ENCODE measurements at regions not wholly inside any gene's neighbourhood (a gene's known extent, or its start where the extent isn't known, plus 50 kb on each side); places are given as distances from the start of the nearest gene placed in this dataset.

GRCh38 chr4:126731062-126731461, 901.7 kb upstream of the INTU start (continued):
- TF ChIP-seq AFF4 (CRISPR knock-in tag; IDR thresholded peaks at IDR 0.05) (no peak), ZSCAN5A (CRISPR knock-in tag; IDR thresholded peaks at IDR 0.05; ENCODE audit: borderline replicate concordance) (no peak), ZNF280B (CRISPR knock-in tag; IDR thresholded peaks at IDR 0.05; ENCODE audit: borderline replicate concordance) (no peak), CBX5 (CRISPR knock-in tag; IDR thresholded peaks at IDR 0.05; ENCODE audit: borderline replicate concordance) (no peak), YEATS4 (CRISPR knock-in tag; IDR thresholded peaks at IDR 0.05; ENCODE audit: borderline replicate concordance) (no peak)

- H3K9me3 ChIP-seq (ENCODE audit: low read length) = no peaks in the 10 kb centered on the region
- in situ Hi-C loops (cut with HindIII; ENCODE audit: extremely low pct_ligation_motif_present, low pct_unique_long_range_greater_than_20kb) = no loop called here
- H4K20me1 ChIP-seq (ENCODE audit: insufficient read depth, low read length) = no peaks in the 10 kb centered on the region
- CTCF ChIA-PET (ENCODE audit: low intra/inter-chr PET ratio, low total read pairs) = no interaction called here
- no peak overlapping the region for H3K27ac ChIP-seq (ENCODE audit: extremely low read length, insufficient read depth, low read length)
- H3K4me1 ChIP-seq (ENCODE audit: insufficient read depth, low read length) = no peaks in the 10 kb centered on the region
- no peaks in the 10 kb centered on the region for H3K27me3 ChIP-seq (ENCODE audit: control insufficient read depth in 1 of 2, insufficient read depth in 2 of 2, low read length in 2 of 2)
- no peak for ATAC-seq
- no peak overlapping the region for H2AFZ ChIP-seq (ENCODE audit: low read length)
- intact Hi-C loops (cut with micrococcal nuclease; ENCODE audit: unreplicated experiment) = no loop called here
- no peak overlapping the region for H3K4me2 ChIP-seq (ENCODE audit: low read depth, low read length)
- H3K79me2 ChIP-seq (ENCODE audit: insufficient read depth, low read length) = no peaks in the 10 kb centered on the region
- H3K9ac ChIP-seq (ENCODE audit: insufficient read depth, low read depth, low read length) = no peak overlapping the region
- DNase-seq (ENCODE audit: low spot score) = no peak
- BruUV-seq (replicated peaks) = no TSS peak
- FAIRE-seq = no peak
- 0% methylated on average over 3 of the region's 3 CpGs for WGBS (ENCODE audit: low lambda C conversion rate)
- no peak overlapping the region for H3K4me3 ChIP-seq (replicated peaks in 1 of 3; ENCODE audit: insufficient read depth in 1 of 3, low read depth in 2 of 3, low read length in 3 of 3)
- POLR2A ChIA-PET = no interaction called here
- no peaks in the 10 kb centered on the region for H3K36me3 ChIP-seq (replicated peaks in 1 of 2; ENCODE audit: control insufficient read depth in 1 of 2, insufficient read depth in 2 of 2, low read length in 2 of 2)
- TF ChIP-seq BRCA1 (CRISPR knock-in tag; IDR thresholded peaks at IDR 0.05) (no peak), POLR2AphosphoS2 (IDR thresholded peaks at IDR 0.05; ENCODE audit: low read depth, low read length) (no peak), ZNF282 (IDR thresholded peaks at IDR 0.05; ENCODE audit: partially characterized antibody) (no peak), ZNF354B (CRISPR knock-in tag; IDR thresholded peaks at IDR 0.05) (no peak), WIZ (CRISPR knock-in tag; IDR thresholded peaks at IDR 0.05) (no peak), ZNF577 (CRISPR knock-in tag; IDR thresholded peaks at IDR 0.05; ENCODE audit: borderline replicate concordance, low read depth) (no peak), RARG (CRISPR knock-in tag; IDR thresholded peaks at IDR 0.05; ENCODE audit: low read depth) (no peak), SALL1 (CRISPR knock-in tag; IDR thresholded peaks at IDR 0.05) (no peak)
- TF ChIP-seq, protein P1, sequence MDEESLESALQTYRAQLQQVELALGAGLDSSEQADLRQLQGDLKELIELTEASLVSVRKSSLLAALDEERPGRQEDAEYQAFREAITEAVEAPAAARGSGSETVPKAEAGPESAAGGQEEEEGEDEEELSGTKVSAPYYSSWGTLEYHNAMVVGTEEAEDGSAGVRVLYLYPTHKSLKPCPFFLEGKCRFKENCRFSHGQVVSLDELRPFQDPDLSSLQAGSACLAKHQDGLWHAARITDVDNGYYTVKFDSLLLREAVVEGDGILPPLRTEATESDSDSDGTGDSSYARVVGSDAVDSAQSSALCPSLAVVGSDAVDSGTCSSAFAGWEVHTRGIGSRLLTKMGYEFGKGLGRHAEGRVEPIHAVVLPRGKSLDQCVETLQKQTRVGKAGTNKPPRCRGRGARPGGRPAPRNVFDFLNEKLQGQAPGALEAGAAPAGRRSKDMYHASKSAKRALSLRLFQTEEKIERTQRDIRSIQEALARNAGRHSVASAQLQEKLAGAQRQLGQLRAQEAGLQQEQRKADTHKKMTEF (CRISPR knock-in tag; IDR thresholded peaks at IDR 0.05) = no peak
Observed at GRCh38 chr4:126733301-126733700, 899.5 kb upstream of the INTU start.
